LNCaP clone FGC (cell line): ENCODE measurements at regions not wholly inside any gene's neighbourhood (a gene's known extent, or its start where the extent isn't known, plus 50 kb on each side); places are given as distances from the start of the nearest gene placed in this dataset.

Source experiments
- DNase-seq: peaks from one replicate; pipeline ENCODE4 v3.0.0-alpha.2; 2011; ENCODE audit warnings: low read depth
- H3K4me3 ChIP-seq: 2 replicates; pipeline ENCODE4 v1.5.1; 2011; ENCODE audit warnings: mild to moderate bottlenecking, low read depth, low read length, control low read depth
- CTCF ChIP-seq: IDR thresholded peaks from 2 replicates; pipeline ENCODE4 v1.5.1; 2012; ENCODE audit warnings: mild to moderate bottlenecking; ENCODE audit not compliant: control insufficient read depth, insufficient read depth; ENCODE audit errors: extremely low read depth

DNA sequence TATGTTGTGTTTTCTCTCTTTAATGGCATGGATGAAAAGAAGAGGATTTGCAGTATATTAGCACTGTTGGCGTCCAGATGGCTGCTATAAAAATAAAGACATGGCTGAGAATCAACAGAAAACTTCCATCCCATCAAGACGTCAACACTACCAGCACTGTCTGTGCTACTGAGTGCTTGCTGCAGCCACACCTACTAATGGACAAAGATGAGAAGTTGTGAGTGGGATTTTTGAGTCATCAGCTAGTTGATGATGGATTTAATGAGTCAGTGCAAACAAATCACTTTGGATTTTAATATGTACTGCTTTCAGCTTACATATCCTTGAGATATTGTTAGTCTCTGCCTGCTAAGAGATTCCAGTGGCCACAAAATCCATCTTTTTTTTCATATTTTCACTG lies 631.0 kb upstream of the ANKRD30A start:
- DNase-seq = no peak
- TF ChIP-seq CTCF = no peak
- no peak overlapping the region for H3K4me3 ChIP-seq

DNA sequence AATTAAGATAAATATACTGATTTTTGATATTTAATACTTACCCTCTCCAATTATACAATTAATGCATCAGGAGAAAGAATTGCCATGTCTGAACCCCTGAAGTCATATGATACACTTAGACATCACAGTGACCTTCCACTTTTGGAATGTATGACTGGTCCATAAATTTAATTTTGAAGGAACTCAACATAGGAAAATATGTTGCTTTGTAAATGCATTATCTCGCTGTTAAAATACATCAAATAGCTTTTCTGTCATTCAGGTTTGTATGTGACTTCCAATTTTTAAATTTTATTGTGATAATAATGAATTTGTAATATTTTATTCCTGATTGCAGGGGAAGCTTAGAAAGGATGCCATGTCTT lies 631.9 kb upstream of the ANKRD30A start:
- no peak for DNase-seq
- no peak overlapping the region for H3K4me3 ChIP-seq
- TF ChIP-seq CTCF = no peak

- DNase-seq = no peak
- no peak for TF ChIP-seq CTCF
- no peak overlapping the region for H3K4me3 ChIP-seq
These were observed 632.5 kb upstream of the ANKRD30A start for GRCh38 chr10:36492590-36493515.

GRCh38 chr10:36491926-36492325 lies 633.5 kb upstream of the ANKRD30A start:
- TF ChIP-seq CTCF = no peak
- no peak for DNase-seq
- no peak overlapping the region for H3K4me3 ChIP-seq

DNA sequence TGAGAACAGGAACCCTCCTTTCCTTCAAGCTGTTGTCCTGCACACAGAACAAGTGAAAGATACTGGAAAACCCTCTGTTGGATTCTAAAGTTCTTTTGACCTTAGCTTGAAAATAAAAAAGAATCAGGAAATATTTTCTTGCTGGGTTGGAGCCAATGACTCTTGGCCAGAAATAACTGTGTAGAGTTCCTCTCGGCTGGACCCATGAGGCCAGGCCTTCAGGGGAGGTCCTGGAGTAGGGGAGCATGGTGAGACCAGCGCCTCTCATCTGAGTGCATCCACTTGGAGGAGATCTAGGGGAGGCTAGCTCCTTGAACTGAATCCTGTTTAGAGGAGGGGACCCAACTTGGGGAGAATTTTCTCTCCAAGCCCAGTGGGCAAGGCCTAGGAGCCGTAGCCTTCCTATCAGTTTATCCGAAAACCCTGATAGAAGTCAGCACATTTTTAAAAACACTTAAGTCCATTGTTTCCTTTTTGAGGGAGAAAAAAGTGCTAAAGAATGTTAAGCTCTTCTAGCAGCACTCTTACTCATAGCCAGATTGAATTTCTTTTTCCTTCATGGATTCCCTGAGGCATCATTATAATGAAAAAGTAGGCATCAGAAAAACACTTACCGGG lies 635.7 kb upstream of the ANKRD30A start:
- no peak for TF ChIP-seq CTCF
- no peak for DNase-seq
- H3K4me3 ChIP-seq = no peak overlapping the region

- no peak for DNase-seq
- H3K4me3 ChIP-seq = no peak overlapping the region
- TF ChIP-seq CTCF = no peak
These were observed 636.2 kb upstream of the ANKRD30A start for GRCh38 chr10:36489181-36489580.

DNA sequence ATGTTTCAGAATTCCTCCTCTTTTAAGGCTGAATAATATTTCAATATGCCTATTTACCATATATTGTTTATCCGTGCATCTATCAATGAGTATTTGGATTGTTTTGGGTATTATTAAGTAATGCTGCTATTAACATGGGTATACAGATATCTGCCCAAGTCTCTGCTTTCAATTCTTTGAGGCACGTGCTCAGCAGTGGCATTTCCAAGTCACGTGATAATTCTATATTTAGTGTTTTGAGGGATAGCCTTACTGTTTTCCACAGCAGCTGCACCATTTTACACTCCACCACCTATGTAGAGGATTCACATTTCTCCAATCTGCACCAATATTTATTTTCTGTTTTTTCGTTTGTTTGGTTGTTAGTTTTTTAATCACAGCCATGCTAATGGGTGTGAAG lies 636.8 kb upstream of the ANKRD30A start:
- DNase-seq = no peak
- no peak overlapping the region for H3K4me3 ChIP-seq
- no peak for TF ChIP-seq CTCF
